ENCODE measurements at regions not wholly inside any gene's neighbourhood (a gene's known extent, or its start where the extent isn't known, plus 50 kb on each side); places are given as distances from the start of the nearest gene placed in this dataset.

- TF ChIP-seq CTCF (IDR thresholded peaks at IDR 0.05; ENCODE audit: poor library complexity, severe bottlenecking) (no peak), EP300 (conservative IDR thresholded peaks at IDR 0.05; ENCODE audit: poor library complexity, severe bottlenecking) (no peak), TAF1 (IDR thresholded peaks at IDR 0.05; ENCODE audit: low read depth) (no peak)
Measured at GRCh38 chr1:172931340-172931739, 119.4 kb downstream of the TNFSF18 start.

Data from neural cell (in vitro differentiated cells).